ENCODE measurements at regions not wholly inside any gene's neighbourhood (a gene's known extent, or its start where the extent isn't known, plus 50 kb on each side); places are given as distances from the start of the nearest gene placed in this dataset.
A peak's percentile ranks its signal among the peaks of the same experiment; 100 is the strongest.
"Not testable (repeated sequence)": the region's sequence is repeated elsewhere in the genome, so short reads cannot be mapped to it uniquely, and the experiment has no call there.

DNA sequence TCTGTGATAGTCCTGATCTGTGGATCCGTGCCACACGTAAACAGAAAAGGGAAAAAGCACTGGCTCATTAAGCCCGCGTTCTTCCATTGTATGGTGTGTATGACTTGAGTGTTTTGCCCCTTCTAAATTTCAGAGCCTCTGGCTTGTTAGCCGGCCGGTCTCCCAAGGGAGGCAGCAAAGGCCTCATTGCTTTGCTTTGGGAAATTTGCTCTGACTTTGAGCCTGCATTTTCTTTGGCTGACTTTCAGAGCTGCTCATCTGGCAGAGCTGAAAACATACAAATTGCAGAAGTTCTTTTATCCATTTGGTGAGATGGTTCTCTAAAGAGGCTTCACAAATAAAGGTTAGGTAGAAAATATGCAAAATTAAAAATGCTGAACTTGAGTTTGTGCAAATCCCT, 123.0 kb downstream of the UTRN start:
- TF ChIP-seq, protein P1, sequence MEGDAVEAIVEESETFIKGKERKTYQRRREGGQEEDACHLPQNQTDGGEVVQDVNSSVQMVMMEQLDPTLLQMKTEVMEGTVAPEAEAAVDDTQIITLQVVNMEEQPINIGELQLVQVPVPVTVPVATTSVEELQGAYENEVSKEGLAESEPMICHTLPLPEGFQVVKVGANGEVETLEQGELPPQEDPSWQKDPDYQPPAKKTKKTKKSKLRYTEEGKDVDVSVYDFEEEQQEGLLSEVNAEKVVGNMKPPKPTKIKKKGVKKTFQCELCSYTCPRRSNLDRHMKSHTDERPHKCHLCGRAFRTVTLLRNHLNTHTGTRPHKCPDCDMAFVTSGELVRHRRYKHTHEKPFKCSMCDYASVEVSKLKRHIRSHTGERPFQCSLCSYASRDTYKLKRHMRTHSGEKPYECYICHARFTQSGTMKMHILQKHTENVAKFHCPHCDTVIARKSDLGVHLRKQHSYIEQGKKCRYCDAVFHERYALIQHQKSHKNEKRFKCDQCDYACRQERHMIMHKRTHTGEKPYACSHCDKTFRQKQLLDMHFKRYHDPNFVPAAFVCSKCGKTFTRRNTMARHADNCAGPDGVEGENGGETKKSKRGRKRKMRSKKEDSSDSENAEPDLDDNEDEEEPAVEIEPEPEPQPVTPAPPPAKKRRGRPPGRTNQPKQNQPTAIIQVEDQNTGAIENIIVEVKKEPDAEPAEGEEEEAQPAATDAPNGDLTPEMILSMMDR (IDR thresholded peaks at IDR 0.05; ENCODE audit: unreplicated experiment): no peak
- H3K9me3 Mint-ChIP-seq (ENCODE audit: low read depth, unreplicated experiment): no peaks in the 10 kb centered on the region
- CTCF ChIA-PET: interaction anchor here (0.6 kb wide), 1 partner anchor 23 kb away, joined by 3 read pairs; no protein-coding TSS in a partner anchor
- no peaks in the 10 kb centered on the region for H3K27me3 Mint-ChIP-seq (ENCODE audit: unreplicated experiment)
- H3K27ac Mint-ChIP-seq (ENCODE audit: unreplicated experiment): no peak overlapping the region
- no peaks in the 10 kb centered on the region for H3K36me3 Mint-ChIP-seq (ENCODE audit: insufficient read depth, unreplicated experiment)
- peaks cover 13% of the 10 kb centered on the region for H3K4me1 Mint-ChIP-seq (ENCODE audit: low read depth, unreplicated experiment)
- H3K4me3 Mint-ChIP-seq (ENCODE audit: low read depth, unreplicated experiment): no peak overlapping the region
- no TSS peak for BruUV-seq (replicated peaks)
- intact Hi-C loops (cut with micrococcal nuclease; ENCODE audit: unreplicated experiment): no loop called here
- DNase-seq: no peak

GRCh38 chr6:144410059-144410458, 124.9 kb downstream of the UTRN start:
- Mint-ChIP-seq H3K36me3 (ENCODE audit: insufficient read depth, unreplicated experiment) (no peaks in the 10 kb centered on the region), H3K9me3 (ENCODE audit: low read depth, unreplicated experiment) (no peaks in the 10 kb centered on the region), H3K4me1 (ENCODE audit: low read depth, unreplicated experiment) (peaks cover 19% of the 10 kb centered on the region), H3K4me3 (ENCODE audit: low read depth, unreplicated experiment) (no peak overlapping the region), H3K27ac (ENCODE audit: unreplicated experiment) (no peak overlapping the region), H3K27me3 (ENCODE audit: unreplicated experiment) (no peaks in the 10 kb centered on the region)
- intact Hi-C loops (cut with micrococcal nuclease; ENCODE audit: unreplicated experiment): no loop called here
- CTCF ChIA-PET: no interaction called here
- no peak for DNase-seq
- no TSS peak for BruUV-seq (replicated peaks)
- TF ChIP-seq, protein P1 (IDR thresholded peaks at IDR 0.05; ENCODE audit: unreplicated experiment): no peak

GRCh38 chr6:144410574-144410973, 125.4 kb downstream of the UTRN start:
- H3K36me3 Mint-ChIP-seq (ENCODE audit: insufficient read depth, unreplicated experiment); BruUV-seq (replicated peaks); DNase-seq; H3K4me3 Mint-ChIP-seq (ENCODE audit: low read depth, unreplicated experiment); H3K9me3 Mint-ChIP-seq (ENCODE audit: low read depth, unreplicated experiment); H3K27me3 Mint-ChIP-seq (ENCODE audit: unreplicated experiment); intact Hi-C loops (cut with micrococcal nuclease; ENCODE audit: unreplicated experiment); CTCF ChIA-PET; H3K27ac Mint-ChIP-seq (ENCODE audit: unreplicated experiment): not testable (repeated sequence)
- peaks cover 24% of the 10 kb centered on the region for H3K4me1 Mint-ChIP-seq (ENCODE audit: low read depth, unreplicated experiment)

GRCh38 chr6:144411531-144412165, 126.5 kb downstream of the UTRN start:
- intact Hi-C loops (cut with micrococcal nuclease; ENCODE audit: unreplicated experiment): no loop called here
- TF ChIP-seq, protein P1 (IDR thresholded peaks at IDR 0.05; ENCODE audit: unreplicated experiment): no peak
- Mint-ChIP-seq H3K27me3 (ENCODE audit: unreplicated experiment) (no peaks in the 10 kb centered on the region), H3K36me3 (ENCODE audit: insufficient read depth, unreplicated experiment) (no peaks in the 10 kb centered on the region), H3K9me3 (ENCODE audit: low read depth, unreplicated experiment) (no peaks in the 10 kb centered on the region), H3K27ac (ENCODE audit: unreplicated experiment) (no peak overlapping the region), H3K4me3 (ENCODE audit: low read depth, unreplicated experiment) (peak overlapping the region; percentile 9), H3K4me1 (ENCODE audit: low read depth, unreplicated experiment) (peaks cover 35% of the 10 kb centered on the region)
- no TSS peak for BruUV-seq (replicated peaks)
- DNase-seq: no peak
- CTCF ChIA-PET: no interaction called here

DNA sequence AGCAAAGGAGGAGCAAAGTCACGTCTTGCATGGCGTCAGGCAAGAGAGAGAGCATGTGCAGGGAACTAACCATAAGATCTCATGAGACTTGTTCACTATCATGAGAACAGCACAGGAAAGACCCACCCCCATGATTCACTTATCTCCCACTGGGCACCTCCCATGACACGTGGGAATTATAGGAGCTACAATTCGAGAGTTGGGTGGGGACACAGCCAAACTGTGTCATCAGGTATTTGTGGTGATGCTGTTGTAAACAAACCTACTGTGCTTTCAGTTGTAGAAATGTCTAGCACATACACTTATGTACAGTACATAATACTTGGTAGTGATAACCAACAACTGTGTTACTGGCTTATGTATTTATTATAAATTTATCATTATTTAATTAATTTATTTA, 128.3 kb downstream of the UTRN start:
- intact Hi-C loops (cut with micrococcal nuclease; ENCODE audit: unreplicated experiment): no loop called here
- BruUV-seq (replicated peaks): no TSS peak
- H3K4me3 Mint-ChIP-seq (ENCODE audit: low read depth, unreplicated experiment): no peak overlapping the region

More for the DNA sequence above, 128.3 kb downstream of the UTRN start:
- no peaks in the 10 kb centered on the region for H3K9me3 Mint-ChIP-seq (ENCODE audit: low read depth, unreplicated experiment)
- no peak for DNase-seq
- H3K27ac Mint-ChIP-seq (ENCODE audit: unreplicated experiment): no peak overlapping the region
- TF ChIP-seq, protein P1 (IDR thresholded peaks at IDR 0.05; ENCODE audit: unreplicated experiment): no peak
- CTCF ChIA-PET: interaction anchor here (0.6 kb wide), 1 partner anchor 126 kb away, joined by 4 read pairs; no protein-coding TSS in a partner anchor
- no peaks in the 10 kb centered on the region for H3K27me3 Mint-ChIP-seq (ENCODE audit: unreplicated experiment)
- H3K36me3 Mint-ChIP-seq (ENCODE audit: insufficient read depth, unreplicated experiment): no peaks in the 10 kb centered on the region
- peaks cover 36% of the 10 kb centered on the region for H3K4me1 Mint-ChIP-seq (ENCODE audit: low read depth, unreplicated experiment)
